HG03159 (cell line): ENCODE measurements at regions not wholly inside any gene's neighbourhood (a gene's known extent, or its start where the extent isn't known, plus 50 kb on each side); places are given as distances from the start of the nearest gene placed in this dataset.
"Not testable (repeated sequence)": the region's sequence is repeated elsewhere in the genome, so short reads cannot be mapped to it uniquely, and the experiment has no call there.

ENCODE experiments used
- ATAC-seq: cut with Tn5 transposase; IDR thresholded peaks from one replicate; pipeline ENCODE4 v1.9.1; 2021; ENCODE audit warnings: mild to moderate bottlenecking, moderate library complexity; ENCODE audit not compliant: unreplicated experiment

DNA sequence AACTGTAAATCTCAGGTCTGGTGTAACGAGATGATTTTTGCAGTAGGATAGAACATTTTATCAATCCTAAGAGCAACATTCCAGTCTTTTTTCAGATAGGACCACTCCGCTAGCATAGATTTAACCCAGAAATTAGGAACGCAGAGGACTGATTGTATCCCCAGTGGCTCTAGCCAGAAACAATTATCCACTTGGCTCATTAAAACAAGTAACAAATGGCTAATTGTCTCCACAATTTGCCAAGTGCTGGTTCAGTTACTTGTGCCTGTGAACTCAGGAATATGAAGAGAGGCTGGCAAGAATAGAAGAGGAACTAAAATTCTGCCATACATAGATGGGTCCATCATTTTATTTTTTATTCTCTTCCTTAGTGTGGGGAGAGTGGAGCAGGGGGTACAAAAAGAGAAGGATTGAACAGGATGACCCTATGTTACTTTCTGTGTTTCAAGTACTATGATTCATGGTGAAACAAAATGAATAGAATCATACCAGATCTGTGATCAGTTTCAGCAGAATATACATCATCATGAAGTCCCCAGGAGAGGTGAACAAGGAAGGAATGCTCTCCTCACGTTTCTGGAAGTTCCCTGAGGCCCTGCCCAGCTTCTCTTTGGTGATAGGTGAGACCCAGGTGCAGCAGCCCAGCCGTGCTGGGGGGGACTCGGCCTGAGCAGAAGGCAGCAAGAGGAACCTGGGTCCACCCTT lies 121.6 kb downstream of the ARL4C start:
- no peak for ATAC-seq

GRCh38 chr2:234374736-234375135 lies 122.1 kb downstream of the ARL4C start:
- ATAC-seq: no peak

DNA sequence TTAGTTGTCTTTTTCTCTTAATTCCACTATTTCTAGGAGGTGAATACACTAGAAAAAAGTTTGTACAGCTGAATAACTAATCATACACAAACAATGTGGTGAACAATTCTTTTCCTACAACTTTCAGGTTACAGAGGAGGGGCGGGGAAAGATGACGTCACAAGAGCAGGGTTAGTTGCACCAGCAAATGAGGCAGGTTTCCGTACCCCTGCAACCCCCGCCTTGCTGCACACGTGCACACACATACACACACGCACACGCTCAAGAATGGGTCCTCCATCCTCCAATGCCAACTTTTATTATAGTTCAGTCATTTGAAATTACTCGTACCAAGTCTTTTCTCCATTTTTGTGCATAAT lies 122.8 kb downstream of the ARL4C start:
- no peak for ATAC-seq

DNA sequence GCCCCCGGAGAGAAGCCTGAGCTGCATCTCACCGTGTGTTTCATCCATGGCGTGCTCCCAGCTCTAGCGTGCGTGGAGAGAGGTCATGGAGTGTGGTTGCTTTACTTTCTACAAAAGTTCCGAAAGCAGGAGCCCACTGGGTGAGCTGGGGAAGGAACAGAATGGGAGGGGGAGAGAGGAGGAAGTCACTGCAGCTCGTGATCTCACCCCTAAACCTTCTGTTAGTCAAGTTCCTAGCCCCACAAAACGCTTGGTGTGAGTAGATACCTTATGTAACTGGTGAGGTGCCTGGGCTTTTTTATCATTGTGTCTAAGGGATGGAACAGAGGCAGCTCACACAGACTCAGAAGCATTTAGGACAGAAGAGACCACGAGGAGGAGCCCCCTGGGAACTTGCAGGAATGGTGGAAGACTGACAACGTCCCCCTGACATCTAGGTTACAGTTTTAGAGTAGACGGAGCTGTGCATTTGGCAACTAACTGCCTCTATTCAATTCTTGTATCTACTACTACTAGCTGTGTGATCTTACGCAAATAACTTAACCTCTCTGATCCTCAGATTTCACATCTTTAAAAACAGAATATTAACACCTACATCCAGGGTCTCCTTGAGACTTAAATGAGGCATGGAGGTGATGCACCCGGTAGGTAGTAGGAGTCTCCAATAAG lies 123.3 kb downstream of the ARL4C start:
- no peak for ATAC-seq

DNA sequence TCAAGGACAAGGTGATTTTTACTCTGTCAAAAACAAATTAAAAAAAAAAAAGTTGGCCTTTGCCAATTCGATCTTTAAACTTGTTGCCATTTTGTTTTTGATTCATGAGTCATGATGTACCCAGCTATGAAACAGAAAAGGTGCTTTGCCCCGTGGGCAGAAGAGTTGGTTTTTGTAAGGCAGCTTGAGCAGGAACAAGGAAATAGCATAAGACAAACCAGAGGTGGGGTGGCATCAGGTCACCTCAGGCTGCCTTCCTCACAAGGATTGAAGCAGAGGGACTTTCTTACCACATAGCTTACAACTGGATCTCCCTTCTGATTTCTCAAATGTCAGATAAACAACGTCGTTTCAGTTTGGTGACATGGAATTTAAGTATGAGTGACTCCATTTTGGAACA lies 123.8 kb downstream of the ARL4C start:
- ATAC-seq: no peak

- no peak for ATAC-seq
Observed at GRCh38 chr2:234372506-234372905, 124.4 kb downstream of the ARL4C start.

DNA sequence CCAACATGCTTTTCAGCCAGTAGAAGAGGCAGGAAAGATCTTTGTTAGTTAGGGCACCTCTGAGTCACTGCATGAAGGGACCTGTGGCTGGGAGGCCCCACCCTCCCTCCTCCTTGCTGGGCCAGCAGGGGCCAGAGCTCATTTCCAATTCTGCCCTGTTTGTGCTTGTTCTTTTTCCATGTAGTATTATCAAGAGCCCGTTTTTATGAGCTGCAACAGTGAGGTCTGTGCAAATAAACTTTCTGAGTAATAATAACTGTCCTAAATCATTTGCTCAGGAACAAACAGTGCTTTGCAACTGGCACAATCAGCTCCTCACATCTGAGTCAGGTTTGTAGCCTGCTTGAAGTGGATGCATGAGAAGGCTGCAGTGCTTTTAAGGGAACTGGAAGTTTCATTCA lies 128.0 kb downstream of the ARL4C start:
- ATAC-seq: no peak

GRCh38 chr2:234366891-234367290 lies 130.0 kb downstream of the ARL4C start:
- ATAC-seq: no peak

- ATAC-seq: no peak
Observed at GRCh38 chr2:234364661-234365060, 132.2 kb downstream of the ARL4C start.

GRCh38 chr2:234363647-234364294 lies 133.1 kb downstream of the ARL4C start:
- ATAC-seq: no peak

DNA sequence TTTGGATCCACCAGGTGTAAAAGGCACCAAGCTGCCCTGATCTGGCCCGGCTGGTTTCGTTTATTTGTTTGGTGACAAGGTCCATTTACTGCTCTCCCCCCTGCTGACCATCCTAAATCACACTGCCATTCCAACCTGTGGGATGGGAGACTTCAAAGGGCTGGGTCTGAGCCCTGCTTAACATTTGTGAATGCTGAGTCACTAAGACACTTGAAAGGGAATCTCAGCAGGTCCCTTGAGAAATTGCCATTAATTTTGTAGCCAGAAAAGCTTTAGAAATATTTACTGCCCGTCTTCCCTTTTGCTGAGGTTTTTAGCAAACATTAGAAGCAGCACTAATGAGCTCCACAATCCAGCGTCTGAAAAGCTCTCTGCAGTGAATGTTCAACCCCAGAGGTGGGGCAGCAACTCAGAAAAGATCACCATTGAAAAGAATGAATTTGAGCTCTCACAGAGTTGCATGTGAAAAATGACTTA lies 133.8 kb downstream of the ARL4C start:
- no peak for ATAC-seq

- ATAC-seq: not testable (repeated sequence)
Observed at GRCh38 chr2:234360313-234360975, 136.4 kb downstream of the ARL4C start.

- no peak for ATAC-seq
Observed at GRCh38 chr2:234357666-234358065, 139.2 kb downstream of the ARL4C start.

DNA sequence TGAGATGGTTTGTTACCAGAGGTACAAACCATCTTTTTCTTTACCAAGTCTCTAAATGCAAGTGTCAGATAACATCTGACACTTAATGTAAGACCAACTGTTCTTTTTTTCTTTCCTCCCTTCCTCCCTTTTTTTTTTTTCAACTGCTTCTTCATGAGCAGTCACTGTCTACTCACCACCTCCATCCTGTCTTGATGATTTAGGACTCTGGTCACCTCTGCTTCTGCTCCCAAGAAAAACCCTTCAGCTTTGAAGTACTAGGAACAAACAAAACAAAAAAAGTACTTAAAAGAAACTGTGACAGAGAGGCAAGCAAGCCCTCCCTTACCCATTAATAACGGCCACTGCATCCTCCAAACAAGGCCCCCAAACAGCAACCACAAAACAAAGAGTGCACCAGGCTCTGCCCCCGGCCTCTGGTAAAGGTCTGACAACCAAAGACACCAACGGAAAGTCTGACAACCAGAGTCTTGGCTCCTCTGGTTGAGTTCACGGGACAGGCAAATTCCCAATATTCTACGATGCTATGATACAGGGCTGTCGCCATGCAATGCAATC lies 141.0 kb downstream of the ARL4C start:
- no peak for ATAC-seq

DNA sequence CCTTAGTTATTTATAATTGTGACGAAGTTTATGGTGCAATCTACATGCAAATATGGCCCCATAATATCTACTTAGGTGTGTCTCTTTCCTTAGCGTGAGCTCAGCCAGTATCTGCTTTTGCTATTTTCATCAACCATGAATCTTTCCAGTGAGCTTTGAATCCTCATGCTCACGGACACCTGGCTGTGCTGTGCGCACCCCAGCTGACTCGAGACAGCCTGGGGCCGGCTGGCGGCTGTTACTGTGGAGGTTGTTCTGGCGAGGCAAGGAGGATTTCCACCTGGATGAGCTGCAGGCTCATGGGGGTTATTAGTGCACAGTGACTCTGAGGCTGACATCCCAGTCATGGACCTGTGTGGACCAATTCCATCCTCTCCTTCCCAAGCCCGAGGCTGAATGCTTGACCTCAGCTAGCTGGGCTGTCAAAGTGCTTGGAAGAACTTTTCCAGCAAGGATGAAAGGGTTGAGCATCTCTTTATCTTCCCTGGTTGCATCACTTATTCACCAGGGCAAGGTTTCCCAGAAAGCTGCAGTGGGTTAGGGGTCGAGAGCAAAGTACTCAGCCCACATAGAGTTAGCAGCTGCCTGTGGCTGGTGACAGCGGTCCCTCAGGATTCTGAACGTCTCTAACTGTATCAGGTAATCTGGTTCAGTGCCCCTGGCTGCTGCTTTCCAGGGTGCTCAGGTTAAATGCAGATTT lies 141.7 kb downstream of the ARL4C start:
- ATAC-seq: no peak

DNA sequence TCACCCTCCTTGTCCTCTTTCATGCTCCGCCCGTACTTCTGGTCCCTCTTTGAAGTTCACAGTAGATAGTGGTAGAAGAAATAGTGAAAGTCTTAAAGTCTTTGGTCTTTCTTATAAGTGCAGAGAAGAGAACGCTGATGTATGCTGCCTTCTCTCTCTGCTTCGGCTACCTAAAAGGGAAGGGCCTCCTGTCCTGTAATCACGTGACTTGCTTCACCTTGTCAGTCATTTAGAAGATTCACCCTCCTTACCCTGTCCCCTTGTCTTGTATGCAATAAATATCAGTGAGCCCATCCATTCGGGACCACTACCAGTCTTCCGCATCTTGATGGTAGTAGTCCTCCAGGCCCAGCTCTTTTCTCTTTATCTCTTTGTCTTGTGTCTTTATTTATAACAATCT lies 144.6 kb downstream of the ARL4C start:
- ATAC-seq: no peak

GRCh38 chr2:234351866-234352265 lies 145.0 kb downstream of the ARL4C start:
- ATAC-seq: not testable (repeated sequence)

- ATAC-seq: no peak
Observed at GRCh38 chr2:234348081-234348480, 148.8 kb downstream of the ARL4C start.

DNA sequence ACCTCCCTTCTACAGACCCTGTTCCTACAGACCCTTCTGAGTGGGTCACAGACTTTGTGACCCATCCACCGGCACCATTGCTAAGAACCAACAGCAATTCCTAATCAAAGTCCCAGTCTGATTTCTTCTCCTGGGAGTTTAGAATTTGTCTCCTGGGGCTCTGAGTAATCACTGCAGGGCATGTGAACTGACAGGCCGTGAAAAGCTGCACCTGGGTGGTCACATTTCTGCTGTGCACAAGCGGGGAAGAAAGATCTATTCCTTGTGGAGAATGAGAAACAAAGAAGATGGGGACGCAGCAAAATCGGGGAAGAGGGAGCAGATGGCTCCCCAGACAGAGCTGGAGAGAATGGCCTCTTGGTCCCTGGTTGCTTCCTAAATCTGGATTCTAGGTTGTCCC lies 151.0 kb downstream of the ARL4C start:
- ATAC-seq: no peak

- ATAC-seq: no peak
Observed at GRCh38 chr2:234344012-234344411, 152.9 kb downstream of the ARL4C start.

DNA sequence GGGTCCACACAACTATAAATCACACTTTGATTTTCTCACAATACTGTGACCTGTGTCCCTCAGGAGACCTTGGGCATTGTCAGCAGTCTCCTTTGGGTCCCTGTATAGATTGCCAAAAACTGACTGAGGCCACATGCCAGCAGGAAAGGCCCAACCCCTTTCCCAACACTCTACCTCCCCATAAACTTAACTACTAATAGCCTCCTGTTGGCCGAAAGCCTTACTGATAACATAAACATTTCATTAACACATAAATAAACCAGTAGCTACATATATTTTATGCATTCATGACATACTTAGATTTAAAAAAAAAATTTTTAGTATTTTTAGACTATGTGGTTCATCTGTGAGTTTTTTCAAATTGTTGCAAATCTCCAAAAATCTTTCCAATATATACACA lies 153.5 kb downstream of the ARL4C start:
- ATAC-seq: no peak
